ENCODE measurements at regions not wholly inside any gene's neighbourhood (a gene's known extent, or its start where the extent isn't known, plus 50 kb on each side); places are given as distances from the start of the nearest gene placed in this dataset.

GRCh38 chr7:17520941-17521340, 222.5 kb downstream of the AHR start:
- TF ChIP-seq CTCF (conservative IDR thresholded peaks at IDR 0.05) (no peak), EZH2 (IDR thresholded peaks at IDR 0.05; ENCODE audit: low read depth) (no peak)

All from PC-9 (cell line).